Right lobe of liver (tissue), 6 donors: ENCODE measurements at regions not wholly inside any gene's neighbourhood (a gene's known extent, or its start where the extent isn't known, plus 50 kb on each side); places are given as distances from the start of the nearest gene placed in this dataset.
"Not testable (repeated sequence)": the region's sequence is repeated elsewhere in the genome, so short reads cannot be mapped to it uniquely, and the experiment has no call there.

Source experiments
- ATAC-seq, 4 donors: fragments of 200-7000 bp; cut with Tn5 transposase; one replicate each; pipeline ENCODE4 v1.9.1; 2020; ENCODE audit warnings: mild to moderate bottlenecking in 4 of 4, moderate library complexity in 4 of 4
- DNase-seq, 3 donors: peaks; one replicate each; pipeline ENCODE4 v3.0.0-alpha.2; 2020
- H3K27ac ChIP-seq, 3 donors: fragments of 200-600 bp; one replicate each; pipeline ENCODE4 v1.8.0; 2022
- H3K27me3 ChIP-seq, 2 donors: fragments of 200-600 bp; one replicate each; pipeline ENCODE4 v1.8.0; 2022
- H3K36me3 ChIP-seq, 4 donors: fragments of 200-600 bp; sonication (generic) in 1 of 4; one replicate each; pipeline versions ENCODE4 v1.5.1 to v1.8.0; 2017 to 2022; ENCODE audit warnings: control low read depth in 1 of 4
- H3K4me1 ChIP-seq, 4 donors: fragments of 200-600 bp; sonication (generic) in 1 of 4; one replicate each; pipeline versions ENCODE4 v1.5.1 to v1.8.0; 2017 to 2022; ENCODE audit warnings: control low read depth in 1 of 4
- H3K4me3 ChIP-seq, 3 donors: fragments of 200-600 bp; one replicate each; pipeline ENCODE4 v1.8.0; 2022
- H3K9me3 ChIP-seq, 4 donors: fragments of 200-600 bp; sonication (generic) in 1 of 4; one replicate each; pipeline versions ENCODE4 v1.5.1 to v1.8.0; 2017 to 2022; ENCODE audit warnings: control low read depth in 1 of 4
- CTCF ChIP-seq, 4 donors: fragments of 200-600 bp in 3 of 4; fragments of 450-650 bp in 1 of 4; IDR thresholded peaks; one replicate each; pipeline versions ENCODE4 v1.5.1 to v1.8.0; 2016 to 2022; ENCODE audit warnings: antibody characterized with exemption in 4 of 4, mild to moderate bottlenecking in 2 of 4
- POLR2A ChIP-seq: fragments of 450-650 bp; IDR thresholded peaks from one replicate; pipeline ENCODE4 v1.6.1; 2017; ENCODE audit warnings: antibody characterized with exemption, mild to moderate bottlenecking
- WGBS: methylation state at CpG from one replicate; pipeline ENCODE4 v1.1.6; 2018; ENCODE audit warnings: low coverage, low lambda C conversion rate; ENCODE audit not compliant: insufficient coverage; ENCODE audit errors: missing lambda C conversion rate; 5-methylcytosine and 5-hydroxymethylcytosine counted together
- intact Hi-C, 2 donors: fragments of 100-400 bp; cut with DNase I; formaldehyde crosslinking; loops; one replicate each; pipeline versions ENCODE4 v1.11.2 to v1.14.1; 2022
- donor health status: DM: no; HTN: yes; CAD: no.
- donor health status: DM: no; HTN: no; CAD: no.
- donor health status: DM: no; HTN: no; CAD: no.
- donor health status: DM: no; HTN: yes; CAD: no.
- donor health status: DM: no; HTN: yes; CAD: no.

GRCh38 chr11:38924644-38925043, 2326.6 kb upstream of the RAG2 start:
- Histone ChIP-seq H3K4me1 (no peaks in the 10 kb centered on the region), H3K27me3 (no peaks in the 10 kb centered on the region), H3K4me3 (no peak overlapping the region), H3K36me3 (no peaks in the 10 kb centered on the region), H3K27ac (no peak overlapping the region), H3K9me3 (no peaks in the 10 kb centered on the region)
- TF ChIP-seq CTCF (IDR thresholded peaks at IDR 0.05), result no peak
- no peak for TF ChIP-seq POLR2A
- DNase-seq (no peak), ATAC-seq (no peak)
- intact Hi-C loops, result no loop called here
- 35% methylated on average over 1 of the region's 1 CpG for WGBS

GRCh38 chr11:38900211-38900610, 2302.2 kb upstream of the RAG2 start:
- 54% methylated on average over 6 of the region's 6 CpGs for WGBS
- no peak for ATAC-seq
- H3K36me3 ChIP-seq, result no peaks in the 10 kb centered on the region
- no peak for TF ChIP-seq POLR2A
- TF ChIP-seq CTCF (IDR thresholded peaks at IDR 0.05), result no peak
- no peak overlapping the region for H3K4me3 ChIP-seq
- no peaks in the 10 kb centered on the region for H3K27me3 ChIP-seq
- H3K27ac ChIP-seq, result no peak overlapping the region
- H3K4me1 ChIP-seq, result no peaks in the 10 kb centered on the region
- DNase-seq, result no peak
- intact Hi-C loops, result no loop called here
- H3K9me3 ChIP-seq, result no peaks in the 10 kb centered on the region

- ATAC-seq, H3K9me3 ChIP-seq, DNase-seq, H3K27ac ChIP-seq, H3K4me1 ChIP-seq, H3K36me3 ChIP-seq, H3K4me3 ChIP-seq, H3K27me3 ChIP-seq, intact Hi-C loops: not testable (repeated sequence)
- WGBS, result 73% methylated on average over 6 of the region's 6 CpGs
These were observed 2296.2 kb upstream of the RAG2 start for GRCh38 chr11:38894201-38894600.

GRCh38 chr11:38884145-38884865, 2286.3 kb upstream of the RAG2 start:
- no peaks in the 10 kb centered on the region for H3K27me3 ChIP-seq
- no peak for ATAC-seq
- H3K36me3 ChIP-seq, result no peaks in the 10 kb centered on the region
- intact Hi-C loops, result no loop called here
- no peak for TF ChIP-seq CTCF (IDR thresholded peaks at IDR 0.05)
- no peak for TF ChIP-seq POLR2A
- H3K27ac ChIP-seq, result no peak overlapping the region
- 56% methylated on average over 6 of the region's 6 CpGs for WGBS
- no peak overlapping the region for H3K4me3 ChIP-seq
- H3K9me3 ChIP-seq, result no peaks in the 10 kb centered on the region
- H3K4me1 ChIP-seq, result no peaks in the 10 kb centered on the region
- DNase-seq, result no peak

- Histone ChIP-seq H3K36me3 (no peaks in the 10 kb centered on the region), H3K4me3 (no peak overlapping the region), H3K27me3 (no peaks in the 10 kb centered on the region), H3K9me3 (no peaks in the 10 kb centered on the region), H3K4me1 (no peaks in the 10 kb centered on the region), H3K27ac (no peak overlapping the region)
- intact Hi-C loops, result no loop called here
- DNase-seq (no peak), ATAC-seq (no peak)
- 43% methylated on average over 1 of the region's 3 CpGs for WGBS
- TF ChIP-seq POLR2A (no peak), CTCF (IDR thresholded peaks at IDR 0.05) (no peak)
These were observed 2269.3 kb upstream of the RAG2 start for GRCh38 chr11:38867338-38867737.
